Daoy (cell line): ENCODE measurements at regions not wholly inside any gene's neighbourhood (a gene's known extent, or its start where the extent isn't known, plus 50 kb on each side); places are given as distances from the start of the nearest gene placed in this dataset.
"Not testable (repeated sequence)": the region's sequence is repeated elsewhere in the genome, so short reads cannot be mapped to it uniquely, and the experiment has no call there.

ENCODE experiments used
- DNase-seq: peaks from one replicate; pipeline ENCODE4 v3.0.0-alpha.2; 2015; ENCODE audit warnings: low read depth

GRCh38 chrX:131356725-131357124 is 67.6 kb upstream of the IGSF1 start:
- DNase-seq = no peak

DNA sequence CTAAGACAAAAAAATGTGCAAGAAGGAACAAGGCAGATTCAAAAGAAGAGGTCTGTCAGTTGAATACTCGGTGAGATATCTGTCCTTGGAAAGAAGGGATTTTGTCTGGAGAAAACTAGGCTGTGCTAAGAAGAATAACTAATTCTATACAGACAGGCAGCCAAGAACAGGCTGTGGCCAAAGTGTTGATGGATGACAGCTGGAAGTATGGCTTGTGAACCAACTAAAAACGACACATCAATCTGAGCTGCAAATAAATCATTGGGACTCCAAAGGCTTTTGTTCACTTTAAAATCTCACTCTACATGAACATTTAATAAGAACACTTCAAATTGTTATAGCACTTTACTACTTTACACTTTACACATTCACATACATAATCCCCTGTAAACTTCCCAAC is 70.5 kb upstream of the IGSF1 start:
- no peak for DNase-seq

- DNase-seq = no peak
These were observed 76.7 kb upstream of the IGSF1 start for GRCh38 chrX:131365766-131366165.

- DNase-seq = peak; percentile 1
These were observed 77.3 kb upstream of the IGSF1 start for GRCh38 chrX:131366407-131366806.

- DNase-seq = no peak
These were observed 99.2 kb upstream of the IGSF1 start for GRCh38 chrX:131388293-131388692.

DNA sequence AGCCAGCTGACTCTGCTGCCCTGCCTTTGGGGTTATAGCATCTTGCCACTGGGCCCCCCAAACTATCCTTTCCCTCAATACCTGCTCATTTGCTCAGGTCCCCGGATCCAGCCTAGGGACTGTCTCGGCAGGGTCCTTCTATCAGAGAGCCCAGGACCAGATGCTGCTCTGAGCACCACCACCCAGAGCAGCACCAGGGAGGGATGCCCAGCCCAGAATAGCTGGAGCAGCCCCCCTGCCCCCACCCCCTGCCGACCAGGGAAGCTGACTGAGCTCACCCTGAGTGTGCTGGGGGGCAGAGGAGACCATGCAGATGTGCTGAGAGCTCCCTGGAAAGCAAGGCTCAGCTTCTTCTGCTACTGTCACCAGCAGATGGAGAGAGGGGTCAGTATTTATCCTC is 103.6 kb upstream of the IGSF1 start:
- no peak for DNase-seq

DNA sequence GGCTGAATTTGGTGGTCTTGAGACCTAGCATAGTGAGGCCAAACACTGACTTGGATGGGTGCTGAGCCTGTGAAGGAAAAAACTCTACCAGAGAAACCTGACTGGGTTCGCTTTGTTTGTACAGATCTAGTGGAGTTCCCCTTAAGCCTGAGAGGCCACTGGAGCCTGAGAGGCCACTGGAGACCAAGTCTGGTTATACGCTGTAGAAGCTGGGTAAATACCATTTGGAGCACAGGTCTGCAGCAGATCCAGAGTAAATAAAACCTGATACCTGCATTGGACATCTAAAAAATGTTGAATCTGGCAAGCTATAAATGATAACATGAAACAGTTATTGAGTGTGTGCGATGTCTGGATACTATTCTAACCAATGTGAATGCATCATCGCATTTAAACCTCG is 104.3 kb upstream of the IGSF1 start:
- DNase-seq = no peak

DNA sequence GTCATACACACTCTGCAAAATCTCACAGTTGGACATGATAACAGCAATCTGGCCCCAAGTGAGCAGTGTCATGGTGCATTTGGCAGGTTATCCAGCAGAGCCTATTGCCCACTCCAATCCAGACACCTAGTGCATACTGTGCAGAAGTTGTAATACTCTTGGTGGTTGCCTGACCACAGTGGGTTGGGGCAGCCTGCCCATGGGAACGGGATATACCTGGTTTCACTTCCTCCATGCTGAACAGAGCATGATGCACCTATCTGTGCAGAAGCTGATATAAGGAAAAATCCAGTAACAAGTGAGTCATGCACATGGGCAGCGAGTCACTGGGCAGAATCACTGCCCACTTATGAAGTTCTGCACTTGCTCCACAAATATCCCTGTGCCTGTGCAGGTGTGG is 105.3 kb upstream of the IGSF1 start:
- peak; percentile 3 for DNase-seq

GRCh38 chrX:131397891-131398290 is 108.8 kb upstream of the IGSF1 start:
- no peak for DNase-seq

- DNase-seq = no peak
These were observed 110.7 kb upstream of the IGSF1 start for GRCh38 chrX:131399678-131400428.

- DNase-seq = no peak
These were observed 113.2 kb upstream of the IGSF1 start for GRCh38 chrX:131402124-131402811.

- no peak for DNase-seq
These were observed 116.4 kb upstream of the IGSF1 start for GRCh38 chrX:131405497-131405896.

GRCh38 chrX:131424895-131425294 is 119.0 kb upstream of the OR13H1 start:
- DNase-seq = no peak

DNA sequence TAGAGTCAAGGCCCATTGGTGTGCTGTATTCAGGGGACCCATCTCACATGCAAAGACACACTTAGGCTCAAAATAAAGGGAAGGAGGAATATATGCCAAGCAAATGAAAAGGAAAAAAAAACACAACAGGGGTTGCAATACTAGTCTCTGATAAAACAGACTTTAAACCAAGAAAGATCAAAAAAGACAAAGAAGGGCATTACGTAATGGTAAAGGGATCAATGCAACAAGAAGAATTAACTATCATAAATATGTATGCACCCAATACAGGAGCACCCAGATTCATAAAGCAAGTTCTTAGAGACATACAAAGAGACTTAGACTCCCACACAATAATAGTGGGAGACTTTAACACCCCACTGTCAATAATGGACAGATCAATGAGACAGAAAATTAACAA is 113.4 kb upstream of the OR13H1 start:
- DNase-seq = not testable (repeated sequence)

GRCh38 chrX:131441033-131441432 is 102.8 kb upstream of the OR13H1 start:
- DNase-seq = peak; percentile 16

DNA sequence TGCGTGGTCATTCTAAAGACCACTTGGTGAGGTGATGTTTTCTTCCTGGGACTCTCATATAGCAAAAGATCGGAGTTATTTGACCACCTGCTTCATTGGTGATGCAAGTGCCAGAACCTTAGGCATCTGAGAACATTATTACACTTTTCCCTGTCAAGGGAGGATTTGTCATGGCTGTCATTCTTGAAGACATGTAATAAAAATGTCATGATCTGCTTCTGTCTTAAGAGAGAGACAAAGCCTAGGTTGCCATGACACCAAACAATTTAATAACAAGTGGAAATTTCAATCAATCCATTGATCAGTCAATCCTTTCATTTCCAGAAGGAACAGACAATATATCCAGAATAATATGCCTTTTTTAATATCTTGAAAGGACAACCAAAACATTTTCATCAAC is 97.9 kb upstream of the OR13H1 start:
- DNase-seq = no peak

GRCh38 chrX:131461855-131462254 is 82.0 kb upstream of the OR13H1 start:
- not testable (repeated sequence) for DNase-seq

DNA sequence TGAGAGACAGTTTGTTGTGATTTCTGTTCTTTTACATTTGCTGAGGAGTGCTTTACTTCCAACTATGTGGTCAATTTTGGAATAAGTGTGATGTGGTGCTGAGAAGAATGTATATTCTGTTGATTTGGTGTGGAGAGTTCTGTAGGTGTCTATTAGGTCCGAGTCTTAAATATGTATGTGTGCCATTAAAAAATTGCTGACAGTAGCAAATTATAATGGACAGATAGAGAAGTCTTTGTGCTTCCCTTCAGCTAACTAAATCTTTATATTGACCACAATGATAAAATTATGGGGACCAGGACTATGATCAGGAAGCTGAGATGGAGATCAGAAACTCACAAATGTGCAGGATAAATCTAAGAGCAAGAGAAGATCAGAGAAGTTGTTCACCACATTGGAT is 70.1 kb upstream of the OR13H1 start:
- not testable (repeated sequence) for DNase-seq

DNA sequence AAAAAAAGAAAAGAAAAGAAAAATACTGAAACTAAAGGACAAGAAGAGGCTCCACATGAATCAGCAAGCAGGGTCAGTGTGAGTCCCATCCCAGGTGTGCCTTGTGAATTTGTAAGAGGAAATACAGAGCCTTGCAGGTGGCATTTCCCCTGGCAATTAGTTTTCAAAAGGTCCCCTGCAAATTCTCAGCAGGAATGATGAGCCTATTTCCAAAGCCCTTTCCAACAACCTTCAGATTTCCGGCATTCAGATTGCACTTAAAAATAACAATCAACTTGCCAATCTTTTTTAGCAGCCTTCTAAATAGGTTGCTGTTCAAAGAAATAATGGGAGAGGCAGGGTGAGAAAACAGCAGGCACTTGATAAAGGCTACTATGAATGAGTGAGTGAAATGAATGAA is 66.4 kb upstream of the OR13H1 start:
- no peak for DNase-seq
